T1000 (cell line): ENCODE measurements at regions not wholly inside any gene's neighbourhood (a gene's known extent, or its start where the extent isn't known, plus 50 kb on each side); places are given as distances from the start of the nearest gene placed in this dataset.

Experiments
- DNase-seq: peaks from one replicate; lab custom pipeline; 2025; ENCODE audit warnings: mixed read lengths; lab: John Stamatoyannopoulos, UW

DNA sequence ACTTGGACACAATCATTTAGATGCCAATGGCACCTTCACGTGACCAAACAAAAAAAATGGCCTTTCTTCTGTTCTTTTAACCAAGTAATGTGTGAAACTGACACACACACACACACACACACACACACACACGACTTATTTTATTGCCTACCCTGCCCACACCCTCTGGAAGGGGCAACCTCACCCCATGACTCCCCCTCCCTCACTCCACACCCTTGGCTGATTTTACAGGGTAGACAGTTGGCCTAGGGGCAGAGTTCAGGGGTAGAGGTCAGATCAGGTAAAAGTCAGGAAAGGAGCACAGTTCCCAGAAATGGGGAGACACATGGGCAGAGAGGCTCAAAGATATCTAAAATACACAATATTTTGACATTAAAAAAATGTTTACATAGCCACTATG is 144.8 kb upstream of the GJB5 start:
- no peak for DNase-seq

DNA sequence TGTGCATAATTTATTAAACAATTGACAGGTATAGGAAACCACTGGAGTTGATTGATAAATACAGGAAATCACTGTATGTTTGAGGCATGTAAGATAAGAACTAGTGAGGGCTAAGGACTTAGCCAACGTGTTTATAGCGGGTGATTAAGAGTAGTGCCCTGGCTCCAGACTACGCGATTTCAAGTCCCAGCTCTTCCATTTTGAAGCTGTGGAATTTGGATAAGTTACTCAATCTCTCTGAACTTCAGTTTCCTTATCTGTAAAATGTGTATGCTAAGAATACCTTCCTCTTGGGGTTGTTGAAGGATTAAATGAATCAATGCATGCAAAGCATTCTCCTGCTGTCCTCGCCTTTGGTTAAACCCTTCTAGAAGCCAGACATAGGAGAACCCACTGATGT is 143.3 kb upstream of the GJB5 start:
- DNase-seq, result no peak

DNA sequence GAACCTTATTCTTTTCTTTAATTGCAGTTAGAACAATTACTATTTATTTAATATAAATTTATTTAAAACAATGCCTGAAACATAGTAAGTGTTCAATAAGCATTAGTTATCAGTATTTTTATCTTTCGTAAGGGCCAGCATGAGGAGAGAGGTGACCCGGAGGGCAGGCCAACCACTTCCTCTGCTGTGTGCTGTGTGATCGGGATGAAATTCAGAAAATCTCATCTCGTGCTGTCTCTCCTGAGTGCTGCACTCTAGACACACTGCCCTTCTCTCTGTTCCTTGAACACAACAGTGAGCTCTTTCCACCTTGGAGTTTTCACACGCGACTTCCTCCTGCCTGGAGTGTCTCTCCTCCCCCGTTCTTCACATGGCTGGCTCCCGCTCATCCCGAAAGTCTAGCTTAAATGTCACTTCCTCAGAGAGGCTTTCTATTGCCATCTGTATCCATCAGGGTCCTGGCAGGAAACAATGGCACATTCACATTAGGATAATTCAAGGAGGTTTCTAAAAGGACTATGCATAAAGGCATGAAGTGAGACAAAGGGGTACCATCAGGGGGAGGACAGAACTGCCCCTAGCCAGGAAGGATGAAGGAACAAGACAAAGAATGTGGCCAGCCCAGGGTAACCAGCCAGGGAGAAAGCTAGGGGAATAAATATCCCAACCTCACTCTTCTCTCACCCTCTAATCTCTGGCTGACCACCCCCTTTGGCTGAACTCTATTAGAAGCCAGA is 142.6 kb upstream of the GJB5 start:
- no peak for DNase-seq

DNA sequence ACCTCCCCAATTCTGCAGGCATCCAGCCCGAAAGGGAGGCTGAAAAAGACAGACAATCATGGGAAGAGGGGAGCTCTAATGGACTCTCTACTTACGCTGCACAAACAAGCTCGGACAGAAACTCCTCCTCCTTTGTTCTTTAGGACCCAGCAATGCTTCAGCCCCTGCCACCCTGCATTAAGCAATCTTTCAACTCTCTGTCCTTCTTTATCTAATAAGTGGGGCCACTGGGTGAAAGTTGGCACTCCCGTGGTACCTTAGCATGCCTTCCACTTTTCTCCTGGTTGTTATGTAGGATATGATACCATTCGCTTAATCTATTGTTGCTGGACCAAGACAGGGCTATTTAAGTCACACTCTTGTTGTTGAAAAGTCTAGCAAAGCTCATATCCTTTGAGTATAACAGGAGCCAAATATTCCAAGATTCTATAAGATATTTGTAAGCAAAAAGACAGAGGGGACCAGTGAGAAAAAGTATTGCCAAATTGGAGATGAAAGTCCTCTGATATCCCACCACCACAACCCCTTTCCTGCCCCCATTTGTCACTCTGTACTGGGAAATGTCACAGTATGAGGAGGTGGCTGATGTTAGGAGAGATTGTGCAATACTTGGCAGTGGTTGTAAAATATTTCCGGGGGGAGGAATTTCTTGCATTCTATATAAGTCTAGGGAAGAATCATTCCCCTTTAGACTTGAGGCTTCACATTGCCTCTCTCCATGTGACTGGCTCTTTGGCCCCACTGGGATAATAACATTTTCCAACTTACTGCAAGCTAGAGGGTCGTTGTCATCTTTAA is 137.3 kb upstream of the GJB5 start:
- no peak for DNase-seq

DNA sequence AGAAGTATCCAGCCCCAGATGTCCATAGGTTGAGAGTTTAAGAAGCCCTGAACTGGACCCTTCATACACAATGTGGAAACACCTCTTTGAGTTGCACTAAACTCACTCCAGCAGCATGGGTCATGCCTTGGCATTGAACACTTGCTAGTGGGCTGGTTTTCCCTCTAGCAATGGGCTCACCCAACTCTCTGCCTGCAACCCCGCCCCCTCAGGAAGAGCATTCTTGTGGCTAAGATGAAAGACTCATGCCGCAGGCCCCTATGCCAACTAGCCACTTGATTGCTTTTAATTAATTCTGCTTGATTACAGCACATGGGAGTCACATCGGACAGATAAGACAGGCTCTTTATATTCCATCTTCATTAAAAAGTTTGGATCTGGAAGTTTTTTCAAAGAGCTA is 136.5 kb upstream of the GJB5 start:
- no peak for DNase-seq

DNA sequence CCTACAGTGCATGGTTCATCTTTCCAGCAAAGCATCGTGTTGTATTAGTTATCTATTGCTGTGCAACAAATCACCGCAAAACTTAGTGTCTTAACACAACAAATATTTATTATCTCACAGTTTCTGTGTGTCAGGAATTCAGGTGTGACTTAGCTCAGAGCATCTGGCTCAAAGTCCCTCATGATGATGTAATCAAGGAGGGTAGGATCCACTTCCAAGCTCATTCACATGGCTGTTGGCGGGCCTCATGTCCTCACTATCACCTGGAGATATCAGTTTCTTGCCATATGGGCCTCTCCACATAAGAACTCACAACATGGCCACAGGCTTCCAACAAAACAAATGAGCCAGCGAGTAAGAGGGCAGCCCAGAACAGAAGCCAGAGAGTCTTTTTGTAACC is 135.6 kb upstream of the GJB5 start:
- no peak for DNase-seq

DNA sequence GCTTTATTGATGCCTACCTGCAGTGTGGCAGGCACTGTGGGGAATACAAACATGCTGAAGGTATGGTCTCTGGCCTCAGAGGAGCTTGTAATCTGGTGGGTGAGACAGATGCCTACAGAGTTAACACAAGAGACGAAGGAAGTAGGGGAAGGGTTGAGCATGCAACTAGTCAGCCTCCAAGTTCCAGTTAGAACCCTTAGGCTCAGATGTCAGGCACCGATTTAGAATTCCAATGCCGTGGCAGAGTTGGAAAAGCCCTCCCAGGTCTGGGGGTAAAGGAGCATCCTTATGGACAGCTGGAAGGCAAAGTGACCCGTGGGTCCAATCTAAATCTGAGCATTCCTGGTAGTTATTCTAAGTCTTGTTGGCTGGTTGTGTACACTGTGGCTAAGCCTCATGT is 132.9 kb upstream of the GJB5 start:
- DNase-seq, result no peak

DNA sequence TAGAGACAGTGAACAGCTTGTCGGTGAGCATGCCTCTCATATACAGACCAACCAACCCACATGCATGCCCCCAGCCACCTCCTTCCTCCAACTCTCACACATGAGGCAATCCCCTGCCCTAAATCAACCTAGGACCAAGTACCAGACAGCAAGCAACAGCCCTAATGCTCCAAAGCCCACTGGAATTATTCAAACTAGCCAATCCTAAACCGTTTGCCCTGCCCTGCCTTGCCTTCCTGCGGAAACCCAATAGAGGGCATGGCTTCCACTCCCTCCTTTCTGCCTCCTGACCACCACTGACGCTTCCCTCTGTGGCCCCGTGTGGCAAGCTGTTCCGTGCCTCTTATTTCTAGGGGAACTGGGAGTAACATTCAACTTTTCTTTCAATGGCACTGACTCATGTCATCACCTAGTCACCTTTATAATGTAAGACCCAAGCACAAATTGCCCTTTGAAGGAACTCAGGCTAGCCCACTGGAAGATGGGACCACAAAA is 129.3 kb upstream of the GJB5 start:
- DNase-seq, result no peak

DNA sequence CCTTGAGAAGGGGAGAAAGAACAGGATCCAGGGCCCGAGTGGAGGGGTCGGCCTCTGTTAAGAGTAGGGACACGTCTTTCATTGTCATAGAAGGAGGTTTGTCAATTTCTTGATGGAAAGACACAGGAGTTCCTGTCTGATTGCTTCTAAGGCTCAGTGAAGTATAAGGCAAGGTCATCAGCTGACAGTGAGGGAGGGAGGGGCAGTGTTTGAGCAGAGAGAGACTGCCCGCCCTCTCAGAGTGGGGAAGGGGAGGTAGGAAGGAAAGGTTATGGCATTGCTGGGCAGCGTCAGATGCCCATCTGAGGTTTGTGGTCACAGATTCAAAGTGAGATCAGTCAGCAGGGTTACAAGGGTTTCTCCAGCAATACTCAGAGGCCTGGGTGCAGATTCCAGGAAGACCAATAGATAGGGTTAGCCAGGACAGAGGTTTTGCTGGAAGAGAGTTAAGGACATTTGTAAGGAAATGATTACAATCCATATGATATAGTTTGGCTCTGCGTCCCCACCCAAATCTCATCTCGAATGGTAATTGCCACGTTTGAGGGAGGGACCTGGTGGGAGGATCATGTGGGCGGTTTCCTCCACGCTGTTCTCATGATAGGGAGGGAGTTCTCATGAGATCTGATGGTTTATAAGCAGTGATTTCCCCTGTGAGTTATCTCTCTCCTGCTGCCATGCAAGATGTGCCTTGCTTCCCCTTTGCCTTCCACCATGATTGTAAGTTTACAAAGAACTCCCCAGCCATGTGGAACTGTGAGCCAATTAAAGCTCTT is 127.2 kb upstream of the GJB5 start:
- no peak for DNase-seq

DNA sequence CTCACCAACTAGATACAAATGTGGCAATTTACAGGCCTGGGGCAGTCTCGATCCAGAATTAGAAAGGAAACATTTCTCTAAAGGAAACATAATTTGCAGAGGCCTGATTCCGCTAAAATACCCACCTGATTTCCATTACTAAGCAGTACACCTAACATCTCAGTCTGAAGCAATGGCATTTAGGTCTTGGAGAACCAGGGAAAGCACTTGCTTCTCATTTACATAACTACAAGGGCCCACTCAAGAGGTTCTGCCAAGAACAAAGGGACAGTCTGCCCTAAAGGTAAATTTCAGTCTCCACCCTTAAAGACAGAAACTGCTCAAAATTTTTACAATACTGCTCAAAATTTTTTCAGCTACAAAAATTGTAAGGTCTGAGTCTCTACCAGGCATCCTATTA is 123.7 kb upstream of the GJB5 start:
- DNase-seq, result no peak

DNA sequence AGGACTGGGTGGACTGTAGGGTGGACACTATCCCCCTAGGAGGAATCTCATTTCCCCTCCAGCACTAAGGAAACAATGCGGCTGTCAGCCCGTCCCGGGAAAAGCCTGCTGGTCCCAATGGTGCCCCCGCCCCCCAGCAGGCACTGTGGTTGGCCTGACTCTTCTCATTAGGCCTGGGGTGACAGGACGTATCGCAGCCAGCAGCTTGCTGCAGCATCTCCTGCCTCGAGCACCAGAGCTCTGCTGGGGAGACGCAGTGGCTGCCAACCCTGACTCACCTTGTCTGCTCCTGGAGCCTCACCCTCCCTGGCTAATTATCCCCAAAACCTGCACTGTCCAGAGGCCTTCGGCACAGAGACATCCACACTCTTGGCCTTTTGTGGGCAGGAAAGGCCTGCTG is 115.1 kb upstream of the GJB5 start:
- DNase-seq, result no peak

DNA sequence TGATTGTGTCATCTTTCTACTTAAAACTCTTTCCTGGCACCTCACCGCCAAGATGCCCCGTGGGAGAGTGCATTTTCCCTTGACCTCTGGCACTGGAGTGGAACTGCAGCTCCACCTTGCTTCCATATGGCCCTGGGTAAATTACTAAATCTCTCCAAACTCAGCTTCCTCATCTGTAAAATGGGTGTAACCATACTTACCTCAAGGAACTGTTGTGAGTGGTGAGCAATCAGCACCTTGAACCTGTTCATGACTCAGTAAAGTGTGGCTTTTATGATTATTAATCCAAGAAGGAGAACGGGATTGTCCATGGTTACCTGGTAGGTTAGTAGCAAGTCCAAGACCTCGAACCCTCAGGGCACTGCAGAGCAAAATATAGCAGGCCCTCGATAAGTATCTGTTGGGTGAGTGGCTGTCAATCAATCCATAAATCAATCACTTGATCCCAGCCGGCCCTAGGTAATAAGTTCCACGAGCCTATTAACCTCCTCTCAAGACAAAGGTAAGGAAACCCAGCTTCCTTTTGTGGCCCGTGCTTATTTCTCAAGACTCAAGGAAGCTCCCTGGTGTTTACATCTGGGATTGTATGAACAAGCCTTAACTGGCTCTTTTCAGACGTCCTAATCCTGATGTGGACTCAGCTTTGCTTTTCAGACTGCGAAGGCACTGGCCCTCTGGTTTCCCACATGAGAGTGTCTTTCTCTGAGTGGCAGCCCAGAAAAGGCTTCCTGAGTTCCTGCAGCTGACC is 114.0 kb upstream of the GJB5 start:
- DNase-seq, result no peak

DNA sequence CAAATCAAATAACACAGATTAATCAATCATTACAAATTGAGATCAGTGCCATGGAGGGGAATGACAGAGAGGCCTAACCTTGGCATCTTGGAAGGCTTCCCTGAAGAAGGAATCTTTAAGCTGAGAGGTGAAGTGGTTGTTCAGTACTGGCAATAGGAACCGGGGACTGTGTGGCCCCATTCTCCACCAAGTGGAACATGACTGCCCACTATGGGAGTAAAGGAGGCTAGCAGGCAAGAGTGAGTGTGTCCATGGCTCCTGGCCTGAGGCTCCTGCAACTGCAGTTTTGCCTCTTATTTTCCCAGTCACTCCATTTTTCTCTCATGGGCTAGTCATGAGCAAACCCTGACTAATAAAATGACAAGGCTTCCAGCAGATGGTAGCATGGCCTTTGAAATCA is 112.2 kb upstream of the GJB5 start:
- no peak for DNase-seq

DNA sequence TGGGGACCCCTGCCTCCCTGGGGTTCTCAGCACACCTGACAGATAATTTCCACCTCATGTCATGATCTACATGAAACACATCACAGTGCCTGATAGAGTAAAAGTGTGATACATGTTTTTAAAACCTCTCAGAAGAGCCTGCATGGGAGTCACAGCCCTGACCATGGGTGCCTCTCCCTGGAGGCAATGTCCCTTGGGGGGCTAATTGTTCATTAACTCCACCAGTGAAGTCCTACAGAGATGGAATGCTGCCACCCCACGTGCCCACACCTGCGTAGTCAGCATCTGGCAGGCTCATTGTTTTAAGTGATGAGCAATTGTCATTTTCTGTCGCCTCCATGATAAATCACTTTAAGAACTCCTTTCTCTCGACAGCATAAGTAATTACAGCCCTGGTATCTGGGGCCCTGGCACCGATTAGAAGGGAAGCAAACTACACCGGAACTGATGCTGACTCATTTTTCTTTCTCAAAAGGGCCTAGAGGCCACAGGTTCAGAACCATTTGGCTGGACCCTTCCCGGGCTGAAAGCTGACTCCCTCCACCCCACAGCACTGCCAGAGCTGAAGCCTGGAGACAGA is 109.6 kb upstream of the GJB5 start:
- DNase-seq, result no peak

DNA sequence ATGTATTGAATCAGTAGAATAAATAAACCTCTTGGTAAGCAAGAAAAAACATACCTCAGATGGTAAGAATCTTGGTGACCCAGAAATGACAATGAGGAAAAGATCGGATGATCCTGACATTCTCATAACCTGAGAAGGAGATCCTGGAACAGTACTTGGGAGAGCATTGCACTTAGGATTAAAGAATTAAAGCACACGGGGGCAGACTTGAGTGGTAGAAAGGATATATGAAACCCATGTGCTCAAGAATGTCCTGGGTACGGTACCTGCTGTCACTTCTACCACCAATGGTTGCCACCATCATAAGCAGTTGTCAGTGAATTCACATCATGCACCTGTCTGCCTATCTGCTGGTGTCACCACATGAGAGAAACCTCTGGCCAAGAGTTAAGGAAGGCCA is 108.9 kb upstream of the GJB5 start:
- no peak for DNase-seq

DNA sequence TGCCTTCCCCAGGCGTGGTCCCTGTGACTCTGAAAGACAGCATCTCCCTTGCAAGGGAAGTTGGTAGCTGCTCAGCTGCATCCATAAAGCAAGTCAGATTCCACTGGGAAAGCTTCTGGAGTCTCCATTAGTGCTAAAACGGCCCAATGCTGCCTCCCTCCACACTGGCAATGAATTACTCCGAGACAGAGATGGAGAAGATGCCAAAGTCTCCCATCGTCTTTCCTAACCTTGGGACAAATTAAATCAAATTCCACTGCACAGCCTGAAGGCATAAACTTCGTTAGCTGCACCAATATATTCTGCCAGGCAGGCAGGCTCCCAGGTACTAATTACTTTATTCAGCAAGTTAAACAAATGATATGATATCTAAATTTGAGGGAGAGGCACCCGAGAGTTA is 106.3 kb upstream of the GJB5 start:
- DNase-seq, result no peak

DNA sequence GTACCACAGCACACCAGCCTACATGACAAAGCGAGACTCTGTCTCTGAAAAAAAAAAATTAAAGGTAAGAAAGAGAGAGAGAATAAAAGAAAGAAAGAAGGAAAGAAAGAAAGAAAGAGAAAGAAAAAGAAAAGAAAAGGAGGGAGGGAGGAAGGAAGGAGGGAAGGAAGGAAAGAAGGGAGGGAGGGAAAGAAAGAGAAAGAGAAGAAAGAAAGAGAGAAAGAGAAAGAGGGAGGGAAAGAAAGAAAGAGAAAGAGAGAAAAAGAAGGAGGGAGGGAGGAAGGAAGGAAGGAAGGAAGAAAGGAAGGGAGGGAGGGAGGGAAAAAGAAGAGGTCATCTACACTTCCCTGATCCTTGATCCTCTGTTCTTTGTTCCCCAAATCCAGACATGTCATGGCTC is 104.8 kb upstream of the GJB5 start:
- no peak for DNase-seq

DNA sequence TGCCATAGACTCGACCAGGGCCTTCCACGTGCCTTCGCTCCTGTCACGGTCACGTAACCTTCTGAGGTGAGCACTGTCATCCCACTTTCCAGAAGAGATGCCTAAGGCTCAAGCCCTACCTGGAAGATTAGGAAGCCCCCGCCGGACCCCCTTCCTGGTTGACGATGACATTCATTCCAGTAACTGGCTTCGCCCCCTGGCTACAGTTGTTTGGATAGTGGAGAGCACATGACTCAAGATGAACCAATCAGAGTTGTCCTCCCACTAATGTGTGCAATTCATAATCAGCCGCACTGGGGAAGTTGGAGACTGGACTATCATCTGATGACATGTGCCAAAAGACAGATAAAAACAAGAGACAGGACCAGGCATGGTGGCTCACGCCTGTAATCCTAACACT is 104.0 kb upstream of the GJB5 start:
- DNase-seq, result no peak

DNA sequence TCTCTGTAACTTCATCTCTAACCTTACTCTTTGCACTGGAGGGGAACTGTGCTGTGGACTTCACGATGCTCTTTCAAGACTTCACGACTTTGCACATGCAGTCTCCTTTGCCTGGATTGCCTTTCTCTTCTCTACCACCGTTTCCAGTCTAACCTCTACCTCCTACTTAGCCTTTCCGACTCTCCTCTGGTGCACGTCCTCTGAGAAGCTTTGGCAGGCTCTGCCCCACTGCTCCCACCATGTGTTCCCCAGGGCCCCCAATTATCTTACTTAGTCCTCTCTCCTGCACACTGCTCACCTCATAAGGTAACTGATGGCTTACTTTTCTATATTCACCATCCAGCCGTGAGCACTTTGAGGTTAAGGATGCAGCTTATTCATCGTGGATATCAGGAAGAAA is 101.7 kb upstream of the GJB5 start:
- no peak for DNase-seq

DNA sequence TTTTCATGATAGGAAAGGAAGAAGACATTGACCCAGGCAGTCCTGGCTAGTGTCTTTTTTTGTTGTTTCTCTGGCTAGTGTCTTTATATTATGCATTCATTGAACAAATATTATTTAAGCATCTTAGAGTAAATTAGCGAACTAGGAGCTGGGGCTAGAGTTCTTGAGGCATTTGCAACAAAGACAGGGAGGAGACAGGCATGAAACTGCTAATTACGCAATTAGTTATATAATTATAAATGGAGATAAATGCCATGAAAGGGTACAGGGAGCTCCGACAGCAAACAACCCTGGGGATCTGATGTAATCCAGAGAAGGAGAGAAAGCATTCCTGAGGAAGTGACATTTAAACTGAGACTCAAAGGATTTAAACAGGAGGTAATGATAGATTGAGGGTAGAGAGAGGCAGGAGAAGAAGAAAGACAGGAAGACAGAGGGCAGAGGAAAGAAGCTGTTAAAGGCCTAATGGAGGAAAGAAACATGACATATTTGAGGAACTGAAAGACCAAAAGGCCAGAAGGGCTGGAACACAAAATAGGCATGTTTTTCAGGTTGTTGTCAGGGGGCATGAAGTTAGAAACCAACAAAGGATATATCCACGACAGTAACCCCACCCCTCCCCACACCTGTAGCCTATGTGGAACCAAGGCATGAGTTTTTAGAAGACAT is 99.5 kb upstream of the GJB5 start:
- no peak for DNase-seq

DNA sequence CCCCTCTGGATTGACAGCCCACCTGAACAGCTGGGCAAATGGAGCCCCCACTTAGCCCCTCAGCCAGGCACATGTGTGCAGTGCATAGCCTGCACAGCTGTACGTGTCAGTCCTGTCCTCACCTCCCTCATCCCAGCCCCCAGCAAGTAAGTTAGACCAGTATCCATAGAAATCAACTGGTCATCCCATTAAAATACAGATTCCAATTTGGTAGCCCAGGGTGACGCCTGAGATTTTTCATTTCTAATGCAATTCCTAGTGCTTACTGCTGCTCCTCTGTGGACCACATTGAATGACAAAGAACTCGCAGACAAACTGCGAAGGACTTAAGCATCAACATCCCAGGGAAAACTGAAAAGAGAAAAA is 99.0 kb upstream of the GJB5 start:
- no peak for DNase-seq
